KOPT-K1 (cell line): ENCODE measurements at regions not wholly inside any gene's neighbourhood (a gene's known extent, or its start where the extent isn't known, plus 50 kb on each side); places are given as distances from the start of the nearest gene placed in this dataset.
"Not testable (repeated sequence)": the region's sequence is repeated elsewhere in the genome, so short reads cannot be mapped to it uniquely, and the experiment has no call there.

Experiments
- H3K27ac ChIP-seq: fragments of 200-600 bp; sonication (generic); 2 replicates; pipeline ENCODE4 v1.5.1; 2016; ENCODE audit warnings: antibody characterized with exemption, mild to moderate bottlenecking, low read depth, low read length; ENCODE audit not compliant: poor library complexity, severe bottlenecking
- H3K36me3 ChIP-seq: fragments of 200-600 bp; sonication (generic); 2 replicates; pipeline ENCODE4 v1.5.1; 2017; ENCODE audit warnings: antibody characterized with exemption, mild to moderate bottlenecking, low read length, moderate library complexity; ENCODE audit not compliant: insufficient read depth
- H3K9me3 ChIP-seq: fragments of 200-600 bp; sonication (generic); 2 replicates; pipeline ENCODE4 v1.5.1; 2017; ENCODE audit warnings: antibody characterized with exemption, low read length, mild to moderate bottlenecking; ENCODE audit not compliant: insufficient read depth, poor library complexity, severe bottlenecking

DNA sequence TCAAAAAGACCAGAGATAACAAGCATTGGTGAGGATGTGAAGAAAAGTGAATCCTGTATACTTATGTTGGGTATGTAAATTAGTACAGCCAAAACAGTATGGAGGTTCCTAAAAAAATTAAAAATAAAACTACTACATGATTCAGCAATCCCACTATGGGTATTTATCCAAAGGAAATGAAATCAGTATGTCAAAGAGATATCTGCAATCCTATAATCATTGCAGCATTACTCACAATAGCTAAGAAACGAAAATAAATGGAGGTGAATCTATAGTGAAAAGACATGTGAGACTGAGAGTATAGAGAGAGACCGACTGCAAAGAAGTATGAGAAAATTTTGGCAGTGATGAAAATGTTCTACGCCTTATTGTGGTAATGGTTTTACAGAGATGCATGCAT lies 139.2 kb upstream of the TMEM168 start:
- Histone ChIP-seq H3K36me3 (peaks cover 37% of the 10 kb centered on the region), H3K9me3 (peaks cover 6% of the 10 kb centered on the region), H3K27ac (no peak overlapping the region)

DNA sequence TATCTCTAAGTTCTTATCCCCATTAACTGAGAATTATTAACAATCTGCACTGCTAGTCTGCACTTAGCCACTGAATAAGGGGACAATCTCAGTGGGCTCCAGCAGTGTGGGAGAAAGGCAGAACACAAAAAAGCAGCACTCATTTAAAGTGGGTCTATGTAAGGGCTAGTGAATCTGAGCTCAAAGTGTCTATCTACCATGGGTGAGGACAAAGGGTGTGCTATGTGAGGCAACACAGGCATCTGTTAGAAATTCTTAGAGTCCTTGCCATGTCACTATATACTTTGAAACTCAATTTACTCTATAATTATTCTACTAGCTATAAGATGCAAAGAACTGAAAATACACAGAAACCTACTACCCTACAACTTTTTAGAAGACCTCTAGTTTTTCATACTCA lies 135.8 kb upstream of the TMEM168 start:
- H3K36me3 ChIP-seq = peaks cover 11% of the 10 kb centered on the region; the same call in 1 of the 2 replicates
- peaks cover 6% of the 10 kb centered on the region for H3K9me3 ChIP-seq
- H3K27ac ChIP-seq = no peak overlapping the region

DNA sequence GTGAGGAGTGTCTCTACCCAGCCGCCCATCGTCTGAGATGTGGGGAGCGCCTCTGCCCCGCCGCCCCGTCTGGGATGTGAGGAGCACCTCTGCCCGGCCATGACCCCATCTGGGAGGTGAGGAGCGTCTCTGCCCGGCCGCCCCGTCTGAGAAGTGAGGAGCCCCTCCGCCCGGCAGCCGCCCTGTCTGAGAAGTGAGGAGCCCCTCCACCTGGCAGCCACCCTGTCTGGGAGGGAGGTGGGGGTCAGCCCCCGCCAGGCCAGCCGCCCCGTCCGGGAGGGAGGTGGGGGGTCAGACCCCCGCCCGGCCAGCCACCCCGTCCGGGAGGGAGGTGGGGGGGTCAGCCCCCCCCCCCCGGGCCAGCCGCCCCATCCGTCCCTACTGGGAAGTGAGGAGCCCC lies 132.4 kb upstream of the TMEM168 start:
- H3K36me3 ChIP-seq, H3K9me3 ChIP-seq, H3K27ac ChIP-seq: not testable (repeated sequence)

GRCh38 chr7:112916431-112916830 lies 126.2 kb upstream of the TMEM168 start:
- H3K9me3 ChIP-seq = peaks cover 15% of the 10 kb centered on the region
- peaks cover 30% of the 10 kb centered on the region for H3K36me3 ChIP-seq
- H3K27ac ChIP-seq = not testable (repeated sequence)

GRCh38 chr7:112908086-112908485 lies 117.9 kb upstream of the TMEM168 start:
- H3K27ac ChIP-seq = no peak overlapping the region
- peaks cover 52% of the 10 kb centered on the region for H3K9me3 ChIP-seq
- H3K36me3 ChIP-seq = peaks cover 52% of the 10 kb centered on the region

DNA sequence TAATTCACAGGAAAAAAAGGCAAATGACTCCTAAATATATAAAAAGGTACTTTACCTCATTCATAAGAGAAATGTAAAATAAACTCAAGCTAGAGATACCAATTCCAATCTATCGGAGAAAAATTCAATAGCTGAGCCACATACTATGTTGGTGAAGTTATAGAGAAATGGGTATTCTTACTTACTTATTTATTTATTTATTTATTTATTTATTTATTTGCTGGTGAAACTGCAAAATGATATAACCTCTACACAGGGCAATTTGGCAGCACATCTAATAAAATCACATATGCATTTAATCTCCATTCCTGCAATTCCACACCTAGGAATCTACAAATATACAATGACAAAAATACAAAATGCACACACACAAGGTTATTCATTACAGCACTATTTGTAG lies 117.5 kb upstream of the TMEM168 start:
- peaks cover 47% of the 10 kb centered on the region for H3K36me3 ChIP-seq
- no peak overlapping the region for H3K27ac ChIP-seq
- peaks cover 48% of the 10 kb centered on the region for H3K9me3 ChIP-seq

DNA sequence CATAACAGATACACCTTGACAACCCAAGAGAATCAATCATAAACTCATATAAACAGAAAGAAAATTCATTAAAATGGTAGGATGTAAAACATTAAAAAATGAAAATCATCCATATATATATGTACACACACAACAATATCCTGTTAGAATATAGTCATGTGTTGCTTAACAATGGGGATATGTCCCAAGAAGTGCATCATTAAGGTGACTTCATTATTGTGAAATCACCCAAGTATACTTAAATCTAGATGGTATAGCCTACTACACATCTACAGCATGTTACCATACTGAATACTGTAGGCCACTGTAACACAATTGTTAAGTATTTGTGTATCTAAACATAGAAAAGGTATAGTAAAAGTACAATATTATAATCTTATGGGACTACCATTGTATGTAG lies 115.8 kb upstream of the TMEM168 start:
- H3K27ac ChIP-seq = no peak overlapping the region
- peaks cover 33% of the 10 kb centered on the region for H3K9me3 ChIP-seq

GRCh38 chr7:112905413-112905812 lies 115.2 kb upstream of the TMEM168 start:
- peaks cover 26% of the 10 kb centered on the region for H3K36me3 ChIP-seq
- no peak overlapping the region for H3K27ac ChIP-seq
- H3K9me3 ChIP-seq = peaks cover 27% of the 10 kb centered on the region

More for the DNA sequence above, 115.8 kb upstream of the TMEM168 start:
- peaks cover 32% of the 10 kb centered on the region for H3K36me3 ChIP-seq

- Histone ChIP-seq H3K27ac (no peak overlapping the region), H3K9me3 (no peaks in the 10 kb centered on the region), H3K36me3 (peaks cover 18% of the 10 kb centered on the region)
These were observed 108.5 kb upstream of the TMEM168 start for GRCh38 chr7:112898432-112899290.

DNA sequence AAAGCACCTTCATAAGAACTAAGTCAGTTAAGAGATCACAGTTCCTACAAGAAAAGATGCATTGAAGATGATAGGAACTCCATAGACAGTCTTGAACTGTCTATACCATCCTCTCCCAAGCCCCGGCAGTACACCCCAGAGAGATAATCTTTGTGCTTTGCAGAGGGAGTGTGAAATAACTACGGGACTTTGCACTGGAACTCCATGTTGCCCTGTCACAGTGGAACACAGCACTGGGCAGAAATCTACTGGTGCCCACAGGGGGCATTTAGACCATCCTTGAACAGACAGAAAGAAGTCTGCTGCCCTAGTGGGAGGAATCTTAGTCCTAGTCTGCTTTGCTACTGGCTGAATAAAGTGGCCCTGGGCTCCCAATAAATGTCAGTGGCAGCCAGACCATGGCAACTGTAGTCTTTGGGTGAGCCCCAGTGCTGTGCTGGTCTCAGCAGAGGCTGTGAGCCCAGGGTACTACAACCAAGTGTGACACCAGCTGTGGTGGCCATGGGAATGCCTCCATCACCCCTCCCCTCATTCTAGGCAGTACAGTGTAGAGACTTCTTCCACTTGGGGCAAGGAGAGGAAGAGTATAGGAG lies 107.7 kb upstream of the TMEM168 start:
- Histone ChIP-seq H3K27ac (no peak overlapping the region), H3K9me3 (no peaks in the 10 kb centered on the region), H3K36me3 (peaks cover 25% of the 10 kb centered on the region)

GRCh38 chr7:112896026-112896601 lies 105.9 kb upstream of the TMEM168 start:
- Histone ChIP-seq H3K36me3 (peaks cover 32% of the 10 kb centered on the region), H3K9me3 (no peaks in the 10 kb centered on the region), H3K27ac (no peak overlapping the region)

GRCh38 chr7:112892263-112892662 lies 102.1 kb upstream of the TMEM168 start:
- no peaks in the 10 kb centered on the region for H3K9me3 ChIP-seq
- H3K36me3 ChIP-seq = peaks cover 44% of the 10 kb centered on the region
- no peak overlapping the region for H3K27ac ChIP-seq

DNA sequence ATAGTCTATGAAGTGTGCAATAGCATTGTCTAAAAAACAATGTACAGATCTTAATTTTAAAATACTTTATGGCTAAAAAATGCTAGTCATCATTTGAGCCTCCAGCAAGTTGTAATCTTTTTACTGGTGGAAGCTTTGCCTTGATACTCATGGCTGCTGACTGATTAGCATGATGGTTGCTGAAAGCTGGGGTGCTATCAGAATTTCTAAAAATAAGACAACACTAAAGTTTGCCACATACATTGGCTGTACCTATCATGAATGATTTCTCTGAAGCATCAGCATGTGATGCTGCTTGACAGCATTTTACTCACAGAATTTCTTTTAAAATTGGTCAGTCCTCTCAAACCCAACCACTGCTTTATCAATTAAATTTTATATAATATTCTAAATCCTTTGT lies 101.5 kb upstream of the TMEM168 start:
- Histone ChIP-seq H3K9me3 (no peaks in the 10 kb centered on the region), H3K36me3 (peaks cover 47% of the 10 kb centered on the region), H3K27ac (no peak overlapping the region)

GRCh38 chr7:112889834-112890438 lies 99.7 kb upstream of the TMEM168 start:
- Histone ChIP-seq H3K27ac (no peak overlapping the region), H3K9me3 (peaks cover 15% of the 10 kb centered on the region), H3K36me3 (peaks cover 58% of the 10 kb centered on the region)

- H3K9me3 ChIP-seq = peaks cover 21% of the 10 kb centered on the region
- H3K27ac ChIP-seq = no peak overlapping the region
- peaks cover 53% of the 10 kb centered on the region for H3K36me3 ChIP-seq
These were observed 99.1 kb upstream of the TMEM168 start for GRCh38 chr7:112889268-112889667.
